ENCODE measurements at regions not wholly inside any gene's neighbourhood (a gene's known extent, or its start where the extent isn't known, plus 50 kb on each side); places are given as distances from the start of the nearest gene placed in this dataset.

- TF ChIP-seq CTCF (IDR thresholded peaks at IDR 0.05; ENCODE audit: insufficient read depth, low read depth, low read length) (no peak), EZH2 (IDR thresholded peaks at IDR 0.05; ENCODE audit: insufficient read depth, low read length) (no peak)
Measured at GRCh38 chr3:73291541-73291940, 230.1 kb downstream of the EBLN2 start.
